GM19324 (cell line): ENCODE measurements at regions not wholly inside any gene's neighbourhood (a gene's known extent, or its start where the extent isn't known, plus 50 kb on each side); places are given as distances from the start of the nearest gene placed in this dataset.
"Not testable (repeated sequence)": the region's sequence is repeated elsewhere in the genome, so short reads cannot be mapped to it uniquely, and the experiment has no call there.

Source experiments
- ATAC-seq: cut with Tn5 transposase; IDR thresholded peaks from one replicate; pipeline ENCODE4 v1.9.1; 2021; ENCODE audit warnings: mild to moderate bottlenecking, moderate library complexity; ENCODE audit not compliant: unreplicated experiment, low FRiP score

DNA sequence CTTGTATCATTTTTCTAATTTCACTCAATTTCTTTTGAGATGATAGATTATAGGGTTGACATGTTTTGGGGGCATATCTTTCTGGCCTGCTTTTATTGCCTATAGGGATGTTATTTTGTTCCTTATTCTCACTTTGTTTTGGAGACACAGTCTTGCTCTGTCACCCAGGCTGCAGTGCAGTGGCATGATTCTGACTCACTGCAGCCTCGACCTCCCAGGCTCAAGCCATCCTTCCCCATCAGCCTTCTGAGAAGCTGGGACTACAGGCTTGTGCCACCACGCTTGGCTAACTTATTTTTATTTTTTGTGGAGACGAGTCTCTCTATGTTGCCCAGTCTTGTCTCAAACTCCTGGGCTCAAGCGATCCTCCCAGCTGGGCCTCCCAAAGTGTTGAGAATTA is 72.8 kb upstream of the FAN1 start:
- ATAC-seq = no peak

DNA sequence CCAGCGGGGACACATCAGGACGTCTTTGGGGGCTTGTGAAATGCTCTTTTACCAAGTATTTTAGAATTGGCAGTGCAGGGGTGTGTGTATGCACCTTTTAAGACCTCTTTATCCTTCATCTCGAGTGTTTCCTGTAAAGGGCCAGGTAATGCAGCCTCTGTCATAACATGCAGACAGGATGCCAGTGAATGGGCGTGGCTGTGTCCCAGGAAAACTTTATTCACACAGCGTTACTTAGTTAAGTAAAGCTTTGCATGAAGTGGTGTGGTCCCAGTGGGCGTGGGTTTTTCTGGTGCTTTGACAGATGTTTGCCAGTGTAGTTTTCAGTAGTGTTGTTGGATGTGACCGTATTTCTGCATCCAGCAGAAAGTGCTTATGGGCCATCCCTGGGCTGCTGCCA is 70.3 kb upstream of the FAN1 start:
- ATAC-seq = not testable (repeated sequence)

DNA sequence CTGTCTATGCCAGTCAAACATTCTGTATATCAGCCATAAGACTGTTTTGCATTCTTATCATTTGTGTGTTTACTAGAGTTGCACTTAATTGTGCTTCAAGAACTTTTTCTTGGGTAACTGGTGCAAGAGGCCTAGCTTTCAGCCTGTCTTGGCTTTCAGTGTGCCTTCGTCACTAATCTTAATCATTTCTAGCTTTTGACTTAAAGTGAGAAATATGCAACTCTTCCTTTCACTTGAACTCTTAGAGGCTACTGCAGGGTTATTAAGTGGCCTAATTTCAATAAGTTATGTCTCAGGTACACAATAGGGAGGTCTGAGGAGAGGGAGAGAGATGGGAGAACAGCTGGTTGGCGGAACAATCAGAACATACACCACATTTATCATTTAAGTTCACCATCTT is 62.1 kb upstream of the FAN1 start:
- not testable (repeated sequence) for ATAC-seq

DNA sequence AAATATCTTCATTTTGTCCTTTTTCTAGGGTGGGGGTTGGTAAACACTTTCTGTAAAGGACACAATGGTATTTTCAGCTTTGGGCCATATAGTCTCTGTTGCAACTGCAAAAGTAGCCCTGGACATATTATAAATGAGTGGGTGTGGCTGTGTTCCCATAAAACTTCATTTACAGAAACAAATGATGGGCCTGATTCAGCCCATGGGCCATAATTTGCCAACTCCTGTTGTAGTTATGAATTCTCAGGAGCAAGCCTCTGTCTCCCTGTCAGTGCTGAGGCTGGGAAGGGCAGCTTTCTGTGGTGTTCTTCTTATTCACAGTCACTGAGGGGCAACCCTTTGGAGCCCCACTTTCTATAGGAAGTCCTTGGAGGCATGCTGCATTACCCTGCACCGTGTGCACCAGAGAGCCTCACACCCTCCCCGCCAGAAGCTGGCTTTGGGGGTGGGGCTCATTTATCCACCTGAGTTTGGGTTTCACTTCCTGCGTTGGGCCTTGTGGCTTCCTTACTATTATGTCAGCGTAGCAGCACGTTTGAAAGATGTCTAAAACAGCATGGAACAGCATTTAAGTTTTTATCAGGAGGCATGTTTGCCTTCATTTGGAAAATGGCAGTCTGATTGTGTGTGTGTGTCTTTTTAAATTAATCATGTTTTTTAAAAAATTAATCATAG is 60.8 kb upstream of the FAN1 start:
- ATAC-seq = peak; percentile 75

DNA sequence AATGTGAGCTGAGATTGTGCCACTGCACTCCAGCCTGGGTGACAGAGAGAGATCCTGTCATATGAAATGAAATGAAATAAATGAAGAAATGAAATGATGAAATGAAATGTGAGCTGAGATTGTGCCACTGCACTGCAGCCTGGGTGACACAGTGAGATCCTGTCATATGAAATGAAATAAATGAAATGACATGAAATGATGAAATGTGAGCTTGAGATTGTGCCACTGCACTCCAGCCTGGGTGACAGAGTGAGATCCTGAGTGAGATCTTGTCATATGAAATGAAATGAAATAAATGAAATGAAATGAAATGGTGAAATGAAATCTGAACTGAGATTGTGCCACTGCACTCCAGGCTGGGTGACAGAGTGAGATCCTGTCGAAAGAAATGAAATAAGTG is 58.2 kb upstream of the FAN1 start:
- not testable (repeated sequence) for ATAC-seq
